ENCODE measurements at regions not wholly inside any gene's neighbourhood (a gene's known extent, or its start where the extent isn't known, plus 50 kb on each side); places are given as distances from the start of the nearest gene placed in this dataset.

DNA sequence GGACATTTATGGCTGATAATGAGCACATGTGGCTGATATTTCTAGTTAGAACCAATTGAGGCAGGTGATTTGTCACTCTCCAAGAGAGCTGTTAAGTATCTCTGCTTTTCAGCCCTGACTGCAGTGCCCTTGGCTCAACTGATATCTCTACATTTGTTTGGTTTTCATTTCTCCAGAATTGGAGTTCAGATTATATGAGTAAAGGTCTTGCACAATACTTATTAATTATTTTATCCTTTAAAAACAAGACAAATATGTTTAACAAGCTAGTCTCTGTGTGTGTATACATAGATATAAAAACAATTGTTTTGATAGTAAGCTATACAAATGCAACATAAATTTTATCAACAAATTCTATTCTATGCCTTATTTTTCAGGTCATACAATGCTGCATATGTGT lies 105.2 kb downstream of the BRMS1L start:
- TF ChIP-seq ZNF565 (CRISPR knock-in tag; conservative IDR thresholded peaks at IDR 0.05; ENCODE audit: low read depth) (no peak), ISL1 (CRISPR knock-in tag; IDR thresholded peaks at IDR 0.05) (no peak), TOX (CRISPR knock-in tag; IDR thresholded peaks at IDR 0.05; ENCODE audit: borderline replicate concordance) (no peak), ZNF8 (CRISPR knock-in tag; IDR thresholded peaks at IDR 0.05) (no peak), ZFP3 (CRISPR knock-in tag; IDR thresholded peaks at IDR 0.05) (no peak), BACH2 (CRISPR knock-in tag; IDR thresholded peaks at IDR 0.05; ENCODE audit: borderline replicate concordance) (no peak), CSDC2 (CRISPR knock-in tag; IDR thresholded peaks at IDR 0.05) (no peak), SNAI2 (CRISPR knock-in tag; IDR thresholded peaks at IDR 0.05) (no peak), OSR1 (CRISPR knock-in tag; IDR thresholded peaks at IDR 0.05) (no peak), ZC3H10 (CRISPR knock-in tag; IDR thresholded peaks at IDR 0.05) (no peak), GLIS3 (CRISPR knock-in tag; IDR thresholded peaks at IDR 0.05) (no peak)
- TF ChIP-seq, protein P1, sequence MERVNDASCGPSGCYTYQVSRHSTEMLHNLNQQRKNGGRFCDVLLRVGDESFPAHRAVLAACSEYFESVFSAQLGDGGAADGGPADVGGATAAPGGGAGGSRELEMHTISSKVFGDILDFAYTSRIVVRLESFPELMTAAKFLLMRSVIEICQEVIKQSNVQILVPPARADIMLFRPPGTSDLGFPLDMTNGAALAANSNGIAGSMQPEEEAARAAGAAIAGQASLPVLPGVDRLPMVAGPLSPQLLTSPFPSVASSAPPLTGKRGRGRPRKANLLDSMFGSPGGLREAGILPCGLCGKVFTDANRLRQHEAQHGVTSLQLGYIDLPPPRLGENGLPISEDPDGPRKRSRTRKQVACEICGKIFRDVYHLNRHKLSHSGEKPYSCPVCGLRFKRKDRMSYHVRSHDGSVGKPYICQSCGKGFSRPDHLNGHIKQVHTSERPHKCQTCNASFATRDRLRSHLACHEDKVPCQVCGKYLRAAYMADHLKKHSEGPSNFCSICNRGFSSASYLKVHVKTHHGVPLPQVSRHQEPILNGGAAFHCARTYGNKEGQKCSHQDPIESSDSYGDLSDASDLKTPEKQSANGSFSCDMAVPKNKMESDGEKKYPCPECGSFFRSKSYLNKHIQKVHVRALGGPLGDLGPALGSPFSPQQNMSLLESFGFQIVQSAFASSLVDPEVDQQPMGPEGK (CRISPR knock-in tag; IDR thresholded peaks at IDR 0.05; ENCODE audit: borderline replicate concordance): no peak
- TF ChIP-seq, protein P2, sequence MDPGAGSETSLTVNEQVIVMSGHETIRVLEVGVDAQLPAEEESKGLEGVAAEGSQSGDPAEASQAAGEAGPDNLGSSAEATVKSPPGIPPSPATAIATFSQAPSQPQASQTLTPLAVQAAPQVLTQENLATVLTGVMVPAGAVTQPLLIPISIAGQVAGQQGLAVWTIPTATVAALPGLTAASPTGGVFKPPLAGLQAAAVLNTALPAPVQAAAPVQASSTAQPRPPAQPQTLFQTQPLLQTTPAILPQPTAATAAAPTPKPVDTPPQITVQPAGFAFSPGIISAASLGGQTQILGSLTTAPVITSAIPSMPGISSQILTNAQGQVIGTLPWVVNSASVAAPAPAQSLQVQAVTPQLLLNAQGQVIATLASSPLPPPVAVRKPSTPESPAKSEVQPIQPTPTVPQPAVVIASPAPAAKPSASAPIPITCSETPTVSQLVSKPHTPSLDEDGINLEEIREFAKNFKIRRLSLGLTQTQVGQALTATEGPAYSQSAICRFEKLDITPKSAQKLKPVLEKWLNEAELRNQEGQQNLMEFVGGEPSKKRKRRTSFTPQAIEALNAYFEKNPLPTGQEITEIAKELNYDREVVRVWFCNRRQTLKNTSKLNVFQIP (CRISPR knock-in tag; IDR thresholded peaks at IDR 0.05; ENCODE audit: borderline replicate concordance, low read depth): no peak
- TF ChIP-seq, protein P3, sequence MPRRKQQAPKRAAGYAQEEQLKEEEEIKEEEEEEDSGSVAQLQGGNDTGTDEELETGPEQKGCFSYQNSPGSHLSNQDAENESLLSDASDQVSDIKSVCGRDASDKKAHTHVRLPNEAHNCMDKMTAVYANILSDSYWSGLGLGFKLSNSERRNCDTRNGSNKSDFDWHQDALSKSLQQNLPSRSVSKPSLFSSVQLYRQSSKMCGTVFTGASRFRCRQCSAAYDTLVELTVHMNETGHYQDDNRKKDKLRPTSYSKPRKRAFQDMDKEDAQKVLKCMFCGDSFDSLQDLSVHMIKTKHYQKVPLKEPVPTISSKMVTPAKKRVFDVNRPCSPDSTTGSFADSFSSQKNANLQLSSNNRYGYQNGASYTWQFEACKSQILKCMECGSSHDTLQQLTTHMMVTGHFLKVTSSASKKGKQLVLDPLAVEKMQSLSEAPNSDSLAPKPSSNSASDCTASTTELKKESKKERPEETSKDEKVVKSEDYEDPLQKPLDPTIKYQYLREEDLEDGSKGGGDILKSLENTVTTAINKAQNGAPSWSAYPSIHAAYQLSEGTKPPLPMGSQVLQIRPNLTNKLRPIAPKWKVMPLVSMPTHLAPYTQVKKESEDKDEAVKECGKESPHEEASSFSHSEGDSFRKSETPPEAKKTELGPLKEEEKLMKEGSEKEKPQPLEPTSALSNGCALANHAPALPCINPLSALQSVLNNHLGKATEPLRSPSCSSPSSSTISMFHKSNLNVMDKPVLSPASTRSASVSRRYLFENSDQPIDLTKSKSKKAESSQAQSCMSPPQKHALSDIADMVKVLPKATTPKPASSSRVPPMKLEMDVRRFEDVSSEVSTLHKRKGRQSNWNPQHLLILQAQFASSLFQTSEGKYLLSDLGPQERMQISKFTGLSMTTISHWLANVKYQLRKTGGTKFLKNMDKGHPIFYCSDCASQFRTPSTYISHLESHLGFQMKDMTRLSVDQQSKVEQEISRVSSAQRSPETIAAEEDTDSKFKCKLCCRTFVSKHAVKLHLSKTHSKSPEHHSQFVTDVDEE (CRISPR knock-in tag; IDR thresholded peaks at IDR 0.05): no peak
- TF ChIP-seq, protein P4, sequence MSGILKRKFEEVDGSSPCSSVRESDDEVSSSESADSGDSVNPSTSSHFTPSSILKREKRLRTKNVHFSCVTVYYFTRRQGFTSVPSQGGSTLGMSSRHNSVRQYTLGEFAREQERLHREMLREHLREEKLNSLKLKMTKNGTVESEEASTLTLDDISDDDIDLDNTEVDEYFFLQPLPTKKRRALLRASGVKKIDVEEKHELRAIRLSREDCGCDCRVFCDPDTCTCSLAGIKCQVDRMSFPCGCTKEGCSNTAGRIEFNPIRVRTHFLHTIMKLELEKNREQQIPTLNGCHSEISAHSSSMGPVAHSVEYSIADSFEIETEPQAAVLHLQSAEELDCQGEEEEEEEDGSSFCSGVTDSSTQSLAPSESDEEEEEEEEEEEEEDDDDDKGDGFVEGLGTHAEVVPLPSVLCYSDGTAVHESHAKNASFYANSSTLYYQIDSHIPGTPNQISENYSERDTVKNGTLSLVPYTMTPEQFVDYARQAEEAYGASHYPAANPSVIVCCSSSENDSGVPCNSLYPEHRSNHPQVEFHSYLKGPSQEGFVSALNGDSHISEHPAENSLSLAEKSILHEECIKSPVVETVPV (CRISPR knock-in tag; IDR thresholded peaks at IDR 0.05): no peak
- no peak for ATAC-seq

DNA sequence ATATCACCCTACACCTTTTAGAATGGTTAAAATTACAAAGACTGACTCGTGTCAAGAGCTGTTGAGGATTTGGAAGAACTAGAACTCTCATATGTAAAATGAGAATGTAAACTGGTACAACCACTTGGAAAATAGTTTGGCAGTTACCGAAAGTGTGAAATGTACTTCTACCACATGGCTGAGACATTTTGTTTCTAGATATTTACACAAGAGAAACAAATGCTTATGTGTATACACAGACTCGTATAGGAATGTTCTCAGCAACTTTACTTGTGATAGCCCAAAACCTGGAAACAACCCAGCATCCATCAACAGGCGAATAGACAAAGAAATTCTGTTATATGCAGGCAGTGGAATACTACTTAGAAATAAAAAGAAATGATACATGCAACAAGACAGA lies 103.0 kb downstream of the BRMS1L start:
- no peak for ATAC-seq
- TF ChIP-seq OSR1 (CRISPR knock-in tag; IDR thresholded peaks at IDR 0.05) (no peak), RARB (CRISPR knock-in tag; IDR thresholded peaks at IDR 0.05) (no peak), ZNF565 (CRISPR knock-in tag; conservative IDR thresholded peaks at IDR 0.05; ENCODE audit: low read depth) (no peak), CSDC2 (CRISPR knock-in tag; IDR thresholded peaks at IDR 0.05) (no peak)
- TF ChIP-seq, protein P1 (CRISPR knock-in tag; IDR thresholded peaks at IDR 0.05; ENCODE audit: borderline replicate concordance): no peak

DNA sequence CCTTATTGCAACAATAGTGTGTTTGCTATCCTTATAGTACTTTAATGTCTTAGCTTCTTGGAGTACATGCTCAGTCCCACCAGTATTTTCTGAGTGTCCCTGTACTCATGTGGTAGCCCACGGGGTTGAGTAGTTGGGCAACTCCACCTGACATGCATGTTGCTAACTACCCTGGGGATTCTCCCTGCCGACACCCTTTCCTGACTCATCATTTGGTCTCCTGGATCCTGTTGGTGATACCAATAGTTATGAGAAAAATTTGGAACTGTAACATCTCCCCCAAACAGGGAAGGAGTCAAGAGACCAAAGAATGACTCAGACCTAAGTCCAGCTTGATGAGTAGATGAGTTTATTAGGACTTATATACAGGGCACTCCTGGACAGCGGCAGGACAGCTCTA lies 101.6 kb downstream of the BRMS1L start:
- no peak for ATAC-seq
- no peak for TF ChIP-seq ZNF70 (CRISPR knock-in tag; IDR thresholded peaks at IDR 0.05)
- no peak for TF ChIP-seq ESRRG (CRISPR knock-in tag; IDR thresholded peaks at IDR 0.05)
- TF ChIP-seq ZC3H10 (CRISPR knock-in tag; IDR thresholded peaks at IDR 0.05): no peak
- TF ChIP-seq CSDC2 (CRISPR knock-in tag; IDR thresholded peaks at IDR 0.05): no peak
- no peak for TF ChIP-seq SNAI2 (CRISPR knock-in tag; IDR thresholded peaks at IDR 0.05)
- no peak for TF ChIP-seq ZNF8 (CRISPR knock-in tag; IDR thresholded peaks at IDR 0.05)
- TF ChIP-seq ZFP3 (CRISPR knock-in tag; IDR thresholded peaks at IDR 0.05): no peak
- TF ChIP-seq TCF4 (CRISPR knock-in tag; IDR thresholded peaks at IDR 0.05; ENCODE audit: borderline replicate concordance): no peak
- TF ChIP-seq, protein P5, sequence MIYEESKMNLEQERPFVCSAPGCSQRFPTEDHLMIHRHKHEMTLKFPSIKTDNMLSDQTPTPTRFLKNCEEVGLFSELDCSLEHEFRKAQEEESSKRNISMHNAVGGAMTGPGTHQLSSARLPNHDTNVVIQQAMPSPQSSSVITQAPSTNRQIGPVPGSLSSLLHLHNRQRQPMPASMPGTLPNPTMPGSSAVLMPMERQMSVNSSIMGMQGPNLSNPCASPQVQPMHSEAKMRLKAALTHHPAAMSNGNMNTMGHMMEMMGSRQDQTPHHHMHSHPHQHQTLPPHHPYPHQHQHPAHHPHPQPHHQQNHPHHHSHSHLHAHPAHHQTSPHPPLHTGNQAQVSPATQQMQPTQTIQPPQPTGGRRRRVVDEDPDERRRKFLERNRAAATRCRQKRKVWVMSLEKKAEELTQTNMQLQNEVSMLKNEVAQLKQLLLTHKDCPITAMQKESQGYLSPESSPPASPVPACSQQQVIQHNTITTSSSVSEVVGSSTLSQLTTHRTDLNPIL (CRISPR knock-in tag; IDR thresholded peaks at IDR 0.05; ENCODE audit: low read depth): no peak
- TF ChIP-seq OSR1 (CRISPR knock-in tag; IDR thresholded peaks at IDR 0.05): no peak
- no peak for TF ChIP-seq RARB (CRISPR knock-in tag; IDR thresholded peaks at IDR 0.05)
- TF ChIP-seq BACH2 (CRISPR knock-in tag; IDR thresholded peaks at IDR 0.05; ENCODE audit: borderline replicate concordance): no peak
- TF ChIP-seq, protein P1 (CRISPR knock-in tag; IDR thresholded peaks at IDR 0.05; ENCODE audit: borderline replicate concordance): no peak
- TF ChIP-seq, protein P4 (CRISPR knock-in tag; IDR thresholded peaks at IDR 0.05): no peak
- no peak for TF ChIP-seq GLIS3 (CRISPR knock-in tag; IDR thresholded peaks at IDR 0.05)
- TF ChIP-seq PPARA (CRISPR knock-in tag; IDR thresholded peaks at IDR 0.05; ENCODE audit: borderline replicate concordance): no peak
- no peak for TF ChIP-seq ZNF565 (CRISPR knock-in tag; conservative IDR thresholded peaks at IDR 0.05; ENCODE audit: low read depth)
- no peak for TF ChIP-seq ISL1 (CRISPR knock-in tag; IDR thresholded peaks at IDR 0.05)
